HEK293 (cell line): ENCODE measurements at regions not wholly inside any gene's neighbourhood (a gene's known extent, or its start where the extent isn't known, plus 50 kb on each side); places are given as distances from the start of the nearest gene placed in this dataset.

Source experiments
- CTCF ChIA-PET: fragments of 350-600 bp; formaldehyde crosslinking; extraction: SDS; loops from one replicate; lab custom pipeline; 2021; ENCODE audit warnings: antibody characterized with exemption; lab: Yijun Ruan, JAX
- POLR2A ChIA-PET: fragments of 300-600 bp; formaldehyde crosslinking; extraction: SDS; loops from one replicate; lab custom pipeline; 2020; ENCODE audit warnings: antibody characterized with exemption, inconsistent platforms; lab: Yijun Ruan, JAX
- H3K27ac ChIP-seq: fragments of 200-500 bp; sonication (Bioruptor generic); 2 replicates; pipeline ENCODE4 v1.5.1; 2014; ENCODE audit warnings: low read depth, low read length, control low read depth, inconsistent platforms; ENCODE audit errors: extremely low read depth
- H3K36me3 ChIP-seq, 2 experiments: fragments of 200-500 bp in 1 of 2; sonication (Bioruptor generic) in 1 of 2; 1 replicate in 1 of 2; 2 replicates in 1 of 2; pipeline ENCODE4 v1.5.1; 2014 to 2017; ENCODE audit warnings: inconsistent platforms in 2 of 2, low read length in 2 of 2; ENCODE audit not compliant: control insufficient read depth in 2 of 2, insufficient read depth in 1 of 2
- H3K4me1 ChIP-seq: fragments of 200-500 bp; sonication (Bioruptor generic); 2 replicates; pipeline ENCODE4 v1.5.1; 2014; ENCODE audit warnings: mild to moderate bottlenecking, low read length, inconsistent platforms; ENCODE audit not compliant: control insufficient read depth, insufficient read depth
- H3K4me3 ChIP-seq: 2 replicates; pipeline ENCODE4 v1.5.1; 2011; ENCODE audit warnings: low read depth, mild to moderate bottlenecking, control low read depth, low read length, moderate library complexity
- H3K9me3 ChIP-seq: fragments of 200-500 bp; sonication (Bioruptor generic); 2 replicates; pipeline ENCODE4 v1.5.1; 2014; ENCODE audit warnings: low read depth, low read length, inconsistent platforms; ENCODE audit not compliant: control insufficient read depth, insufficient read depth
- PRDM10 ChIP-seq: fragments of 450-650 bp; formaldehyde crosslinking; IDR thresholded peaks from 2 replicates; pipeline ENCODE4 v1.5.1; 2016; ENCODE audit warnings: missing biosample characterization, missing genetic modification characterization
- TCF7L2 ChIP-seq: IDR thresholded peaks from 2 replicates; pipeline ENCODE4 v1.6.1; 2011; ENCODE audit warnings: low read depth, mild to moderate bottlenecking, inconsistent platforms, low read length, moderate library complexity, borderline replicate concordance
- YY2 ChIP-seq: fragments of 450-650 bp; formaldehyde crosslinking; IDR thresholded peaks from 2 replicates; pipeline ENCODE4 v1.5.1; 2016; ENCODE audit warnings: missing biosample characterization, missing genetic modification characterization
- ZFP3 ChIP-seq: fragments of 450-650 bp; formaldehyde crosslinking; IDR thresholded peaks from 2 replicates; pipeline ENCODE4 v1.5.1; 2016; ENCODE audit warnings: low read depth, missing biosample characterization, missing genetic modification characterization
- ZNF114 ChIP-seq: fragments of 450-650 bp; formaldehyde crosslinking; IDR thresholded peaks from 2 replicates; pipeline ENCODE4 v1.5.0; 2017; ENCODE audit warnings: missing biosample characterization, missing genetic modification characterization
- ZNF16 ChIP-seq: fragments of 450-650 bp; formaldehyde crosslinking; IDR thresholded peaks from 2 replicates; pipeline ENCODE4 v1.5.1; 2016; ENCODE audit warnings: low read depth, missing biosample characterization, missing genetic modification characterization
- ZNF169 ChIP-seq: fragments of 450-650 bp; formaldehyde crosslinking; IDR thresholded peaks from 2 replicates; pipeline ENCODE4 v1.5.1; 2016; ENCODE audit warnings: missing biosample characterization, missing genetic modification characterization
- ZNF2 ChIP-seq: fragments of 450-650 bp; formaldehyde crosslinking; IDR thresholded peaks from 2 replicates; pipeline ENCODE4 v1.5.1; 2016; ENCODE audit warnings: missing biosample characterization, missing genetic modification characterization
- ZNF23 ChIP-seq: fragments of 450-650 bp; formaldehyde crosslinking; IDR thresholded peaks from 2 replicates; pipeline ENCODE4 v1.5.1; 2016; ENCODE audit warnings: missing biosample characterization, missing genetic modification characterization, borderline replicate concordance
- ZNF350 ChIP-seq: fragments of 450-650 bp; formaldehyde crosslinking; IDR thresholded peaks from 2 replicates; pipeline ENCODE4 v1.5.0; 2017; ENCODE audit warnings: missing biosample characterization, mild to moderate bottlenecking, missing genetic modification characterization
- ZNF398 ChIP-seq: fragments of 450-650 bp; formaldehyde crosslinking; IDR thresholded peaks from 2 replicates; pipeline ENCODE4 v1.5.1; 2017; ENCODE audit warnings: missing biosample characterization, missing genetic modification characterization
- ZNF426 ChIP-seq: fragments of 450-650 bp; formaldehyde crosslinking; IDR thresholded peaks from 2 replicates; pipeline ENCODE4 v1.5.1; 2017; ENCODE audit warnings: missing biosample characterization, missing genetic modification characterization, mild to moderate bottlenecking, inconsistent platforms, moderate library complexity
- ZNF473 ChIP-seq: fragments of 450-650 bp; formaldehyde crosslinking; IDR thresholded peaks from 2 replicates; pipeline ENCODE4 v1.5.1; 2017; ENCODE audit warnings: missing biosample characterization, missing genetic modification characterization
- ZNF529 ChIP-seq: fragments of 450-650 bp; formaldehyde crosslinking; IDR thresholded peaks from 2 replicates; pipeline ENCODE4 v1.5.1; 2017; ENCODE audit warnings: missing genetic modification characterization, missing biosample characterization; ENCODE audit not compliant: insufficient replicate concordance
- ZNF561 ChIP-seq: fragments of 450-650 bp; IDR thresholded peaks from 2 replicates; pipeline ENCODE4 v1.5.1; 2018; ENCODE audit warnings: missing biosample characterization, missing genetic modification characterization, borderline replicate concordance
- ZNF610 ChIP-seq: fragments of 450-650 bp; formaldehyde crosslinking; IDR thresholded peaks from 2 replicates; pipeline ENCODE4 v1.5.1; 2016; ENCODE audit warnings: missing biosample characterization, missing genetic modification characterization, borderline replicate concordance
- ZNF621 ChIP-seq: fragments of 450-650 bp; formaldehyde crosslinking; IDR thresholded peaks from 2 replicates; pipeline ENCODE4 v1.5.1; 2017; ENCODE audit warnings: missing biosample characterization, missing genetic modification characterization
- ZNF670 ChIP-seq: fragments of 450-650 bp; formaldehyde crosslinking; IDR thresholded peaks from 2 replicates; pipeline ENCODE4 v1.5.1; 2016; ENCODE audit warnings: missing biosample characterization, missing genetic modification characterization, low read depth
- ZNF747 ChIP-seq: fragments of 450-650 bp; formaldehyde crosslinking; IDR thresholded peaks from 2 replicates; pipeline ENCODE4 v1.5.1; 2016; ENCODE audit warnings: missing biosample characterization, missing genetic modification characterization
- ZNF76 ChIP-seq: fragments of 450-650 bp; formaldehyde crosslinking; IDR thresholded peaks from 2 replicates; pipeline ENCODE4; 2016; ENCODE audit warnings: low read depth, missing biosample characterization, missing genetic modification characterization, borderline replicate concordance
- ZSCAN16 ChIP-seq: fragments of 450-650 bp; formaldehyde crosslinking; IDR thresholded peaks from 2 replicates; pipeline ENCODE4 v1.5.1; 2016; ENCODE audit warnings: missing biosample characterization, missing genetic modification characterization
- ZSCAN4 ChIP-seq: fragments of 450-650 bp; formaldehyde crosslinking; IDR thresholded peaks from 2 replicates; pipeline ENCODE4 v1.5.1; 2017; ENCODE audit warnings: missing biosample characterization, missing genetic modification characterization
- TF ChIP-seq, protein P1 (sequence below): fragments of 450-650 bp; formaldehyde crosslinking; conservative IDR thresholded peaks from 2 replicates; pipeline ENCODE4 v1.5.1; 2016; ENCODE audit warnings: low read depth, missing biosample characterization, missing genetic modification characterization
- TF ChIP-seq, protein P2 (sequence below): fragments of 450-650 bp; formaldehyde crosslinking; IDR thresholded peaks from 2 replicates; pipeline ENCODE4 v1.5.1; 2017; ENCODE audit warnings: missing biosample characterization, missing genetic modification characterization

DNA sequence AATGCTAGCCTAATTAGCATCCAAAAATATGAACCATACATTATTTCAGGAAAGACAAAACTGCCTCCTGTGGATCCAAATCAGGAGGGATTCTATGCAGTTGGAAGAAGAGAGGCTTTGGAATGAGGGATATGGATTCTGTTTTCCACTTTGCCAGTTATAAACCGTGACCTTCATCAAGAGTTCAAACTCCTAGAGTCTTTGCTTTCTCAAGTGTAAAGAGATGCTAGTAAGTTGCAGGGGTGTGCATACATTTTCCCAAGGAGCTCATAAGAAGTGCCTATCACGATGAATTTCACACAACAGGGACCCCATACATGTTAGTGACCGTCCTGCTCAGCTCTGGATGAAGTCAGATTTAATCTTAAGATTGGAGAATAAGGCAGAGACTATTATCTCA lies 542.5 kb downstream of the SOX11 start:
- no peaks in the 10 kb centered on the region for H3K4me1 ChIP-seq
- CTCF ChIA-PET, result no interaction called here
- H3K27ac ChIP-seq, result no peak overlapping the region
- POLR2A ChIA-PET, result no interaction called here
- TF ChIP-seq ZFP3 (tag by site-specific recombination), result no peak
- TF ChIP-seq ZSCAN4 (tag by site-specific recombination), result no peak
- no peak for TF ChIP-seq ZNF398 (tag by site-specific recombination)
- TF ChIP-seq, protein P1, sequence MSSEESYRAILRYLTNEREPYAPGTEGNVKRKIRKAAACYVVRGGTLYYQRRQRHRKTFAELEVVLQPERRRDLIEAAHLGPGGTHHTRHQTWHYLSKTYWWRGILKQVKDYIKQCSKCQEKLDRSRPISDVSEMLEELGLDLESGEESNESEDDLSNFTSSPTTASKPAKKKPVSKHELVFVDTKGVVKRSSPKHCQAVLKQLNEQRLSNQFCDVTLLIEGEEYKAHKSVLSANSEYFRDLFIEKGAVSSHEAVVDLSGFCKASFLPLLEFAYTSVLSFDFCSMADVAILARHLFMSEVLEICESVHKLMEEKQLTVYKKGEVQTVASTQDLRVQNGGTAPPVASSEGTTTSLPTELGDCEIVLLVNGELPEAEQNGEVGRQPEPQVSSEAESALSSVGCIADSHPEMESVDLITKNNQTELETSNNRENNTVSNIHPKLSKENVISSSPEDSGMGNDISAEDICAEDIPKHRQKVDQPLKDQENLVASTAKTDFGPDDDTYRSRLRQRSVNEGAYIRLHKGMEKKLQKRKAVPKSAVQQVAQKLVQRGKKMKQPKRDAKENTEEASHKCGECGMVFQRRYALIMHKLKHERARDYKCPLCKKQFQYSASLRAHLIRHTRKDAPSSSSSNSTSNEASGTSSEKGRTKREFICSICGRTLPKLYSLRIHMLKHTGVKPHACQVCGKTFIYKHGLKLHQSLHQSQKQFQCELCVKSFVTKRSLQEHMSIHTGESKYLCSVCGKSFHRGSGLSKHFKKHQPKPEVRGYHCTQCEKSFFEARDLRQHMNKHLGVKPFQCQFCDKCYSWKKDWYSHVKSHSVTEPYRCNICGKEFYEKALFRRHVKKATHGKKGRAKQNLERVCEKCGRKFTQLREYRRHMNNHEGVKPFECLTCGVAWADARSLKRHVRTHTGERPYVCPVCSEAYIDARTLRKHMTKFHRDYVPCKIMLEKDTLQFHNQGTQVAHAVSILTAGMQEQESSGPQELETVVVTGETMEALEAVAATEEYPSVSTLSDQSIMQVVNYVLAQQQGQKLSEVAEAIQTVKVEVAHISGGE, result no peak
- TF ChIP-seq ZNF16 (tag by site-specific recombination), result no peak
- TF ChIP-seq ZNF76 (tag by site-specific recombination), result no peak
- TF ChIP-seq TCF7L2, result no peak
- TF ChIP-seq YY2 (tag by site-specific recombination), result no peak
- TF ChIP-seq ZNF350 (tag by site-specific recombination), result no peak
- TF ChIP-seq, protein P2, sequence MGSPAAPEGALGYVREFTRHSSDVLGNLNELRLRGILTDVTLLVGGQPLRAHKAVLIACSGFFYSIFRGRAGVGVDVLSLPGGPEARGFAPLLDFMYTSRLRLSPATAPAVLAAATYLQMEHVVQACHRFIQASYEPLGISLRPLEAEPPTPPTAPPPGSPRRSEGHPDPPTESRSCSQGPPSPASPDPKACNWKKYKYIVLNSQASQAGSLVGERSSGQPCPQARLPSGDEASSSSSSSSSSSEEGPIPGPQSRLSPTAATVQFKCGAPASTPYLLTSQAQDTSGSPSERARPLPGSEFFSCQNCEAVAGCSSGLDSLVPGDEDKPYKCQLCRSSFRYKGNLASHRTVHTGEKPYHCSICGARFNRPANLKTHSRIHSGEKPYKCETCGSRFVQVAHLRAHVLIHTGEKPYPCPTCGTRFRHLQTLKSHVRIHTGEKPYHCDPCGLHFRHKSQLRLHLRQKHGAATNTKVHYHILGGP, result no peak
- TF ChIP-seq ZNF621 (tag by site-specific recombination), result no peak
- H3K36me3 ChIP-seq, result no peaks in the 10 kb centered on the region
- no peak overlapping the region for H3K4me3 ChIP-seq
- no peaks in the 10 kb centered on the region for H3K9me3 ChIP-seq

GRCh38 chr2:6236317-6236716 lies 544.1 kb downstream of the SOX11 start:
- TF ChIP-seq ZNF561 (tag by site-specific recombination) (no peak), ZNF670 (tag by site-specific recombination) (no peak), ZNF529 (tag by site-specific recombination) (no peak), ZNF2 (tag by site-specific recombination) (no peak), ZNF747 (tag by site-specific recombination) (no peak), ZNF23 (tag by site-specific recombination) (no peak), YY2 (tag by site-specific recombination) (no peak), ZNF610 (tag by site-specific recombination) (no peak), ZNF426 (tag by site-specific recombination) (no peak), ZNF473 (tag by site-specific recombination) (no peak), ZNF114 (tag by site-specific recombination) (no peak), ZFP3 (tag by site-specific recombination) (no peak), ZSCAN16 (tag by site-specific recombination) (no peak), ZNF76 (tag by site-specific recombination) (no peak), ZNF169 (no peak), PRDM10 (tag by site-specific recombination) (no peak)
- no peak overlapping the region for H3K27ac ChIP-seq
- no peak overlapping the region for H3K4me3 ChIP-seq
- no peaks in the 10 kb centered on the region for H3K36me3 ChIP-seq
- no peaks in the 10 kb centered on the region for H3K9me3 ChIP-seq
- CTCF ChIA-PET, result no interaction called here
- no peaks in the 10 kb centered on the region for H3K4me1 ChIP-seq
- POLR2A ChIA-PET, result no interaction called here
